Choroid plexus epithelial cell (primary cell): ENCODE measurements at regions not wholly inside any gene's neighbourhood (a gene's known extent, or its start where the extent isn't known, plus 50 kb on each side); places are given as distances from the start of the nearest gene placed in this dataset.

ENCODE experiments used
- DNase-seq: peaks from one replicate; pipeline ENCODE4 v3.0.0-alpha.2; 2010; ENCODE audit warnings: low read depth
- H3K4me3 ChIP-seq: 2 replicates; pipeline ENCODE4 v1.5.1; 2011; ENCODE audit warnings: low read depth, mild to moderate bottlenecking, control low read depth, low read length, moderate library complexity
- TF ChIP-seq, protein P1 (sequence below): conservative IDR thresholded peaks from 2 replicates; pipeline ENCODE4 v1.5.1; 2011; ENCODE audit warnings: low read depth, mild to moderate bottlenecking, control low read depth, inconsistent platforms, low read length, moderate library complexity

GRCh38 chr5:87785554-87786335 is 373.0 kb upstream of the CCNH start:
- no peak for DNase-seq
- no peak overlapping the region for H3K4me3 ChIP-seq
- TF ChIP-seq, protein P1, sequence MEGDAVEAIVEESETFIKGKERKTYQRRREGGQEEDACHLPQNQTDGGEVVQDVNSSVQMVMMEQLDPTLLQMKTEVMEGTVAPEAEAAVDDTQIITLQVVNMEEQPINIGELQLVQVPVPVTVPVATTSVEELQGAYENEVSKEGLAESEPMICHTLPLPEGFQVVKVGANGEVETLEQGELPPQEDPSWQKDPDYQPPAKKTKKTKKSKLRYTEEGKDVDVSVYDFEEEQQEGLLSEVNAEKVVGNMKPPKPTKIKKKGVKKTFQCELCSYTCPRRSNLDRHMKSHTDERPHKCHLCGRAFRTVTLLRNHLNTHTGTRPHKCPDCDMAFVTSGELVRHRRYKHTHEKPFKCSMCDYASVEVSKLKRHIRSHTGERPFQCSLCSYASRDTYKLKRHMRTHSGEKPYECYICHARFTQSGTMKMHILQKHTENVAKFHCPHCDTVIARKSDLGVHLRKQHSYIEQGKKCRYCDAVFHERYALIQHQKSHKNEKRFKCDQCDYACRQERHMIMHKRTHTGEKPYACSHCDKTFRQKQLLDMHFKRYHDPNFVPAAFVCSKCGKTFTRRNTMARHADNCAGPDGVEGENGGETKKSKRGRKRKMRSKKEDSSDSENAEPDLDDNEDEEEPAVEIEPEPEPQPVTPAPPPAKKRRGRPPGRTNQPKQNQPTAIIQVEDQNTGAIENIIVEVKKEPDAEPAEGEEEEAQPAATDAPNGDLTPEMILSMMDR: no peak

GRCh38 chr5:87784879-87785495 is 372.3 kb upstream of the CCNH start:
- no peak for DNase-seq
- no peak overlapping the region for H3K4me3 ChIP-seq
- TF ChIP-seq, protein P1: no peak

DNA sequence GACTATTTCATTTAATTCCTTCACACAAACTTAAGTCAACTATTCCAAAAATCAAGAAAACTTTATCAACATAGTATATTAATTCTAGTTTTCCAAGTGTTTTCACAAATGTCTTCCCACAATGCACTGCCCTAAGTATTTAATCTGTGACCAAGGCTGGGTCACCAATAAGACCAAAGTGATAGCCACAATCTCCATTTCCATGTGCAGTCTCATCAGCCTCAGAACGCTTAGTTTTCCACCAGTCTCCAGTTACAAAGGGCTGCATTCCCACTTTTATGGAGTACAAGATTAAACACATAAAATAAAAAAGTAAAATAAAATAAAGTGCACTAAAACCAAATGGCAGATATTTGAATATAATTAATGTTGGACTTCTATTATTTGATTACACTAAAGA is 371.6 kb upstream of the CCNH start:
- no peak overlapping the region for H3K4me3 ChIP-seq
- DNase-seq: no peak
- TF ChIP-seq, protein P1: no peak

GRCh38 chr5:87782916-87783315 is 370.2 kb upstream of the CCNH start:
- DNase-seq: no peak
- TF ChIP-seq, protein P1: no peak
- H3K4me3 ChIP-seq: no peak overlapping the region

DNA sequence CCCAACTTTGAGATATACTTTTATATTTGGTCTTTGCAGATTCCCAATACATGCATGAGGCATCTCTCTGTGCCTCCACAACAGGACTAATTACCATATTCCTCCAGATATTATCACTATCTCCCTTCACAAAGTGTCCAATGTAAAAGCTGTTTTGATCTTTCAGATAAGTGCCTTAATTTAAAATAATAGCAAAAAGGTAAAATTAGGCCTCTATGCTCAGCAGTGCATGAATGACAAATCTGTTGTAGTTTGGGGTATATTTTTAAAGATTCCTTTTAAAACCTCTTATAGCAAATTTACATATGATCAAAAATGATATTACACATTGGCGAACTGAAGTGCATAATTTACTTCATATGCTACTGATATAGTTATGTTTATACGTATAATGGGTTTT is 369.2 kb upstream of the CCNH start:
- H3K4me3 ChIP-seq: no peak overlapping the region
- TF ChIP-seq, protein P1: no peak
- DNase-seq: no peak

DNA sequence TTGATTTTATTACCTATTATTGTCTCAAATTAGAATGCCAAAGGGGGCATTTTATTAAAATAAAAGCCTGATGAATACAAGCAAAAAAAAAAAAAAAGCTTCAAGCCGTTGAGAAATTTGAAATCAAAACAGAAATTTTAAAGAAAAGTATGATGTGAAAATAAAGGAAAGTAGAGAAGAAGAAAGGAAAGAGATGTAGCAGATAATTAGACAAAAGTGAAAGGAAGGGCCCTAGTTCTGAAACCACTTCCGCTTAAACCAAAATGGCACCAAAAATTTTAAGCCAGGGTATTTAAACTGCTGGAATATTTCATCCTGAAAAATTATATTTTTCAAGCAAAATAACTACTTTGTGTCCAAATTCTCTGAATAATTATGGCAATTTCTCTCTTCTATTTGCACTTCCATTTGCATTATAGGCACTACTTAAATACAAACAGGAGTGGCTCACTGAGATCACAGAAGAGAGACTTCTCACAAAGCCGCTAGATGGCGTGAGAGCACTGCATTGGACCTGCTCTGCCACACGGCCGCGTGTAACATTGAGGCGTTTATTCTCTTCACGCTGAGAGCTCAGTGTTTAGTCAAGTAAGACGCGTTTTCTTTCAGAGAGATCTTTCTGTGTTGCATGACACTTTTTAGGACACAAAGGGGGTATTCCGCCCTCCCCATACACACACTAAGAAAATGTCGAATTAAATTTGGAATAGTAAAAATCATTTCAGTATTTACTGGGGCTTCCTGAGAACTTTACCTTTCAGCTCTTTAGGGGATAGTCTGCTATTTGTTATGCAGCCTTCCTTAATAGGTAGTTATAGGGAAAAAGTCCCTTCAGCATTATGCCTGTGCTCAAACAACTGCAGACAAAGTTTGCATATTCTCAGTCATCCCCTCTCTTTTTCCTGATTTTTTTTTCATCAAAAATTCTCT is 368.4 kb upstream of the CCNH start:
- no peak overlapping the region for H3K4me3 ChIP-seq
- TF ChIP-seq, protein P1: peak; percentile 98
- DNase-seq: peak; percentile 91
